ENCODE measurements at regions not wholly inside any gene's neighbourhood (a gene's known extent, or its start where the extent isn't known, plus 50 kb on each side); places are given as distances from the start of the nearest gene placed in this dataset.

- no peak for DNase-seq (ENCODE audit: low spot score in 2 of 2)
- Histone ChIP-seq H3K27me3 (no peaks in the 10 kb centered on the region), H3K36me3 (peaks cover 0 to 2% (median 0%) of the 10 kb centered on the region in 3 donors), H3K4me1 (peaks cover 0 to 54% (median 13%) of the 10 kb centered on the region in 4 donors), H3K27ac (peak overlapping the region in 3 of 4 donors; percentile 31 to 78 (median 71)), H3K4me3 (no peak overlapping the region), H3K9me3 (no peaks in the 10 kb centered on the region)
- TF ChIP-seq CTCF (IDR thresholded peaks at IDR 0.05) (no peak), POLR2A (IDR thresholded peaks at IDR 0.05) (no peak), EP300 (IDR thresholded peaks at IDR 0.05) (no peak)
- 48 to 62% methylated on average over 24 to 25 of the region's 29 CpGs for WGBS, 2 donors
These were observed 1236.2 kb downstream of the BRD1 start for GRCh38 chr22:48591286-48592065.

- TF ChIP-seq CTCF (IDR thresholded peaks at IDR 0.05) (no peak), POLR2A (IDR thresholded peaks at IDR 0.05) (no peak), EP300 (IDR thresholded peaks at IDR 0.05) (no peak)
- H3K36me3 ChIP-seq, result no peaks in the 10 kb centered on the region
- no peak overlapping the region for H3K27ac ChIP-seq
- H3K9me3 ChIP-seq, result no peaks in the 10 kb centered on the region
- peaks cover 0 to 61% (median 13%) of the 10 kb centered on the region in 4 donors for H3K4me1 ChIP-seq
- H3K4me3 ChIP-seq, result no peak overlapping the region
- no peak for DNase-seq (ENCODE audit: low spot score in 2 of 2)
- H3K27me3 ChIP-seq, result no peaks in the 10 kb centered on the region
- 85 to 86% methylated on average over 19 of the region's 19 CpGs for WGBS, 2 donors
These were observed 1237.8 kb downstream of the BRD1 start for GRCh38 chr22:48589901-48590300.

- no peaks in the 10 kb centered on the region for H3K9me3 ChIP-seq
- no peaks in the 10 kb centered on the region for H3K36me3 ChIP-seq
- H3K4me3 ChIP-seq, result no peak overlapping the region
- DNase-seq (ENCODE audit: low spot score in 2 of 2), result no peak
- no peak overlapping the region for H3K27ac ChIP-seq
- TF ChIP-seq EP300 (IDR thresholded peaks at IDR 0.05), result no peak
- TF ChIP-seq CTCF (IDR thresholded peaks at IDR 0.05), result no peak
- TF ChIP-seq POLR2A (IDR thresholded peaks at IDR 0.05), result no peak
- H3K27me3 ChIP-seq, result no peaks in the 10 kb centered on the region
- peaks cover 0 to 53% (median 13%) of the 10 kb centered on the region in 4 donors for H3K4me1 ChIP-seq
- 85 to 87% methylated on average over 9 of the region's 9 CpGs for WGBS, 2 donors
These were observed 1238.7 kb downstream of the BRD1 start for GRCh38 chr22:48588878-48589450.

- TF ChIP-seq CTCF (IDR thresholded peaks at IDR 0.05), result no peak
- no peak for TF ChIP-seq POLR2A (IDR thresholded peaks at IDR 0.05)
- no peak for TF ChIP-seq EP300 (IDR thresholded peaks at IDR 0.05)
- no peaks in the 10 kb centered on the region for H3K9me3 ChIP-seq
- no peaks in the 10 kb centered on the region for H3K27me3 ChIP-seq
- peaks cover 0 to 47% (median 13%) of the 10 kb centered on the region in 4 donors for H3K4me1 ChIP-seq
- DNase-seq (ENCODE audit: low spot score in 2 of 2), result no peak
- WGBS, 2 donors, result 80 to 88% methylated on average over 11 to 19 of the region's 23 CpGs
- H3K4me3 ChIP-seq, result no peak overlapping the region
- no peaks in the 10 kb centered on the region for H3K36me3 ChIP-seq
- peak overlapping the region in 1 of 4 donors; percentile 51 for H3K27ac ChIP-seq
These were observed 1239.4 kb downstream of the BRD1 start for GRCh38 chr22:48588151-48588877.

Measured in tibial nerve (tissue), 4 donors.